ENCODE measurements at regions not wholly inside any gene's neighbourhood (a gene's known extent, or its start where the extent isn't known, plus 50 kb on each side); places are given as distances from the start of the nearest gene placed in this dataset.

DNA sequence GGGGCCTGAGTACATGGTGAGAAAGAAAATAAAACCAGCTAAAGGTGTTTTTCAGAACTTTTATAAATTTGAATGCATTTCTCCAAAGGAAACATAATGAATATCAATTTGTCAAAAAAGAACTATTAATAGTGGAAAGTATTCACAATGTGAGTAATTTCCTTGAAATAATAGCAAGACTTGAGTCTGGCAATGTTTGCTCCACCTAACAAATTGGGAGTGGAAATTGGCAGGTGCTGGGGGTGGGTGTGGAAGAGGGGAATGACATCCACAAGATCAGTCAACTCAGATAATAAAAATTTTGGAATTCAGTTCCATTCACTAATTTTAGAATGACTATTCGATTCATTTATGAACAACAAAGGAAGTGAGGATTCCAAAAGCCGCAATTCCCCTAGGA is 884.8 kb upstream of the SLIT2 start:
- Mint-ChIP-seq H3K4me3 (no peak overlapping the region), H3K27me3 (no peaks in the 10 kb centered on the region), H3K36me3 (no peaks in the 10 kb centered on the region), H3K27ac (no peak overlapping the region), H3K9me3 (peaks cover 4% of the 10 kb centered on the region), H3K4me1 (no peaks in the 10 kb centered on the region)
- DNase-seq (ENCODE audit: low spot score in 2 of 2) (no peak), ATAC-seq (ENCODE audit: low read depth) (no peak)

DNA sequence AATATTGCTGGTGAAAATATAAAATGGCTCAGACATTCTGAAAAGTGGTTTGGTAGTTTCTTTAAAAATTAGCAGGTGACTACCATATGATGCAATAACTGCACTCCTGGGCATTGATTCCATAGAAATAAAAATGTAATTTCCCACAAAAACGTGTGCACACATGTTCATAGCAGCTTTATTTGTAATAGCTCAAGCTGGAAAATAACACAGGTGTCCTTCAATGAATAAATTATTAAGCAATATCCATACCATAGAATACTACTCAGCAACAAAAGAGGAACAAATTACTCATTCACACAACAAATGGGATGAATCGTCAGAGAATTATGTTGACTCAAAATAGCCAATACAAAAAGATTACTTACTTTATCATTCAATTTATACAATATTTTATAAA is 893.7 kb upstream of the SLIT2 start:
- H3K36me3 Mint-ChIP-seq, result no peaks in the 10 kb centered on the region
- no peak overlapping the region for H3K27ac Mint-ChIP-seq
- no peaks in the 10 kb centered on the region for H3K4me1 Mint-ChIP-seq
- H3K4me3 Mint-ChIP-seq, result no peak overlapping the region
- H3K27me3 Mint-ChIP-seq, result no peaks in the 10 kb centered on the region
- peaks cover 2% of the 10 kb centered on the region for H3K9me3 Mint-ChIP-seq
- no peak for DNase-seq (ENCODE audit: low spot score in 2 of 2)
- ATAC-seq (ENCODE audit: low read depth), result no peak

DNA sequence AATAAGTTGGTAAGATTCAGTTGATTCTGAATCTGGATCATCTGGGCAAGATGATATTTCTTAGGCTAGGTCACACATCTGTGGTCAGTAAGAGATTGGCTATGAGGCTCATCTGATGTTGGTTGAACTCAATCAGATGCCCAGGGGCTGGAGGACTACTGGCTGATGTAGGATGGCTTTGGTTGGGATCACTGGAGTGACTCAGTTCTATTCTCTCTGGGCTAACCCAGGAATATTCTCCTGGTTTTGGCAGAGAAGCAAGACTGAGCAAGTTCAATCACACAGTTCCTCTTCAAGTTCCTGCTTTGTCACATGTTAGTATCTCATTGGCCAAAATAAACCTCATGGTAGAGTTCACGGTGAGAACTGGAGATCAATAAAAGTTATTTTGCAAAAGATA is 902.3 kb upstream of the SLIT2 start:
- Mint-ChIP-seq H3K4me3 (no peak overlapping the region), H3K36me3 (no peaks in the 10 kb centered on the region), H3K4me1 (no peaks in the 10 kb centered on the region), H3K27me3 (no peaks in the 10 kb centered on the region), H3K9me3 (peaks cover 2% of the 10 kb centered on the region), H3K27ac (no peak overlapping the region)
- DNase-seq (ENCODE audit: low spot score in 2 of 2) (no peak), ATAC-seq (ENCODE audit: low read depth) (no peak)

DNA sequence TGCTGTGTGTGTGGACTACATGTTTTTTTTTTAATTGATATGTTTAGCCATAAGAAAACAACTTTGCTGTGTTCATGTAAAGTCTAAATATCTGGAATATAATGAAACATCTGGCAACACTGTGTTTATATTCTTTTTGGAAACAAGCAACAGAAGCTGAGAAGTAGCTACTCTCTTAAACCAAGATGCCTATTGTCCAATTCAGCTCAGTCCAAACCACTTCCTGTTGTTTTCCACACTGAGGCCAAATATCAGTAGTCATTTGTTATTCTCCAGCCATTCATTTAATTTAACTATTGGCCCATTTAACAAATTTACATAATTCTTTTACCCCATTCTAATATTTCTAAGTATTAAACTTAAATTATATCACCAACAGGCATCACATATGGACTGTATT is 903.0 kb upstream of the SLIT2 start:
- DNase-seq (ENCODE audit: low spot score in 2 of 2) (no peak), ATAC-seq (ENCODE audit: low read depth) (no peak)
- no peaks in the 10 kb centered on the region for H3K36me3 Mint-ChIP-seq
- no peaks in the 10 kb centered on the region for H3K27me3 Mint-ChIP-seq
- H3K4me3 Mint-ChIP-seq, result no peak overlapping the region
- peaks cover 2% of the 10 kb centered on the region for H3K9me3 Mint-ChIP-seq
- H3K4me1 Mint-ChIP-seq, result no peaks in the 10 kb centered on the region
- no peak overlapping the region for H3K27ac Mint-ChIP-seq

DNA sequence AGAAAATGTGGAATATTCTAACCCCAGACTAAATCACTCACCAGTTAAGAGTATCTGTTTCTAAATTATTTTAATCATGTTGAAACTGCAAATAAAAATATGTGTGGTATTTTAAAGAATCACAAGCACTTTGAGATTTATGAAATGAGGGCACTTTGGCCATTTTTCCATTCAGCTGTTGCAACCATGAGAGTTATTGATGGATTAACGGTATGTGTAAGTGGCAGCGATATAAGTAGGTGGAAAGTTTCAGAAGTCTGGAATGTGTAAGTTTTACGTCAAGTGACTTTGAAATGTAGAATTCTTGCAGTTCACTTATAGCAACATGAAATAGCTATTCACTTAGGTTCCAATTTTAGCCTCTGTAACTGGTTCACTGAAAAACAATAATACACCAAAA is 905.1 kb upstream of the SLIT2 start:
- H3K27ac Mint-ChIP-seq, result no peak overlapping the region
- H3K27me3 Mint-ChIP-seq, result no peaks in the 10 kb centered on the region
- H3K4me1 Mint-ChIP-seq, result no peaks in the 10 kb centered on the region
- no peak overlapping the region for H3K4me3 Mint-ChIP-seq
- H3K36me3 Mint-ChIP-seq, result no peaks in the 10 kb centered on the region
- peaks cover 1% of the 10 kb centered on the region for H3K9me3 Mint-ChIP-seq
- no peak for ATAC-seq (ENCODE audit: low read depth)
- DNase-seq (ENCODE audit: low spot score in 2 of 2), result no peak

DNA sequence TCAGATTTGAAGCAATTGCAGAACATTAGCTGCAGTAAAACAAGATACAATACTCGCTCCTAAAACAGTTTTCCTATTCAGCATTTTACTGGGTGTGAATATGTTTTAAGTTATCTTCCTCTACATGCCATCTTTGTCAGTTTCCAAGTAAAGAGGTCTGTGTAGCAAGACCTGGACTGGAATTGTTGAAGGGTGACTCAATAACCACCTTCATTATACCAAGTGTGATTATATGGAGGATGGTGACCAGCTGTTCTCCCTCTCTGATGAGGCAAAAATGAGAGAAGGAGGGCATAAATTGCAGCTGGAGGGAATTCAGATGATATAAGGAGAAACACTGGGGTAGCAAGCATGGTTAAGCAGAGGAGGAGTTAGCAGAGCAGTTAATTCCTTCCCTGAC is 922.1 kb upstream of the SLIT2 start:
- no peak overlapping the region for H3K27ac Mint-ChIP-seq
- no peaks in the 10 kb centered on the region for H3K36me3 Mint-ChIP-seq
- H3K27me3 Mint-ChIP-seq, result no peaks in the 10 kb centered on the region
- no peak overlapping the region for H3K4me3 Mint-ChIP-seq
- H3K4me1 Mint-ChIP-seq, result no peaks in the 10 kb centered on the region
- H3K9me3 Mint-ChIP-seq, result peaks cover 4% of the 10 kb centered on the region
- ATAC-seq (ENCODE audit: low read depth) (no peak), DNase-seq (ENCODE audit: low spot score in 2 of 2) (no peak)

DNA sequence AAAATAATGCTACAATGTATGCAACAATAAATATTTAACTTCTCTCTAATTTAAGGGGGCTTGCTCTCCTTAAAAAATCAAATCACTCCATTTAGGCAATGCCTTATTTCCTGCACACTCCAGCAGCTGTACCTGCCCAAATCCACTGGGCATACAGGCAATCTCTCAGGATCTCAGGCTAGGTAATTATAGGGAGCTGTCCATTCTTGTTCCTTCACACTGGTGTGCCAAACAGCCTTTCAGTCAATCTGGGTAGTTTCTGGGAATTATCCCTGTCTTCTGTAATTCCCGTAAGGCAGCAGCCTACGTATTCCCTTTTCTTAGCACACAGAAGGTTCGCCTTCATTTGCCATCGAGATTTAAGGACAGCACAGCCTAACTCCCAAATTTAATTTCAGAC is 922.6 kb upstream of the SLIT2 start:
- no peaks in the 10 kb centered on the region for H3K27me3 Mint-ChIP-seq
- H3K4me3 Mint-ChIP-seq, result no peak overlapping the region
- no peak for ATAC-seq (ENCODE audit: low read depth)
- H3K4me1 Mint-ChIP-seq, result no peaks in the 10 kb centered on the region
- no peak for DNase-seq (ENCODE audit: low spot score in 2 of 2)
- H3K9me3 Mint-ChIP-seq, result peaks cover 4% of the 10 kb centered on the region
- no peaks in the 10 kb centered on the region for H3K36me3 Mint-ChIP-seq
- H3K27ac Mint-ChIP-seq, result no peak overlapping the region

DNA sequence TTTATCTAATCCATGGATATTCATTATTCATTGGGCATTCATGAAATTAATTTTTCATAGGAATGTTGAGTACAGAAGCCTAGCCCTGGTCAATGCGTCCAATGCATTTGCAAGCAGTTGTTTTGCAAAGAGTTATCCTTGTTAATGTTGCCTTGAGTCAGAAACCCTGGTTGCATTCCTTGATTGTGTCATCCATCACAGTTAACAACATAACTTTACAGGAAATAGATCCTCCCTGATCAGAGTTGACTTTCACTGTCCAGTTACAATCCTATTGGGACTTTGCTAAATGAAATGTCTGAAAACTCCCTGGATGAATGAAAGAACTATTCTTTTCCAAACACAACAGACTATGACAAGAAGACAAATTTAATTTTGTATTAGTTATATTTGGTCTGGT is 924.3 kb upstream of the SLIT2 start:
- no peaks in the 10 kb centered on the region for H3K9me3 Mint-ChIP-seq
- ATAC-seq (ENCODE audit: low read depth) (no peak), DNase-seq (ENCODE audit: low spot score in 2 of 2) (no peak)
- H3K4me1 Mint-ChIP-seq, result no peaks in the 10 kb centered on the region
- no peak overlapping the region for H3K27ac Mint-ChIP-seq
- no peaks in the 10 kb centered on the region for H3K36me3 Mint-ChIP-seq
- H3K4me3 Mint-ChIP-seq, result no peak overlapping the region
- no peaks in the 10 kb centered on the region for H3K27me3 Mint-ChIP-seq

DNA sequence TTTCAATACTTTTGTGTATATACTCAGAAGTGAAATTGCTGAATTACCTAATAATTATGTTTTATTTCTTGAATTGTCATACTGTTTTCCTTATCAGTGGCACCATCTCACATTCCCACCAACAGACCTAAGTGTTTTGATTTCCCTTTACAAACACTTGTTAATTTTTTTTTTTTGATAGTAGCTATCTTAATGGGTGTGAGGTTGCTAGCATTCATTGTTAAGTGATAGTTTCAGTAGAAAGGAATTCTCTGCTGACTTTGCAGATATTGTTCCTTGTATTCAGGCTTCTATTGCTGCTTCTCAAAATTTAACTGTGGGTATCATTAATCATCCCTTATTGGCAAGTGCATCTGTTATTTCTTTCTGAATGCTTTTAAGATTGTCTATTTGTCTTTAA is 927.5 kb upstream of the SLIT2 start:
- ATAC-seq (ENCODE audit: low read depth), result no peak
- DNase-seq (ENCODE audit: low spot score in 2 of 2), result no peak
- Mint-ChIP-seq H3K36me3 (no peaks in the 10 kb centered on the region), H3K4me3 (no peak overlapping the region), H3K9me3 (no peaks in the 10 kb centered on the region), H3K27me3 (no peaks in the 10 kb centered on the region), H3K27ac (no peak overlapping the region), H3K4me1 (no peaks in the 10 kb centered on the region)

DNA sequence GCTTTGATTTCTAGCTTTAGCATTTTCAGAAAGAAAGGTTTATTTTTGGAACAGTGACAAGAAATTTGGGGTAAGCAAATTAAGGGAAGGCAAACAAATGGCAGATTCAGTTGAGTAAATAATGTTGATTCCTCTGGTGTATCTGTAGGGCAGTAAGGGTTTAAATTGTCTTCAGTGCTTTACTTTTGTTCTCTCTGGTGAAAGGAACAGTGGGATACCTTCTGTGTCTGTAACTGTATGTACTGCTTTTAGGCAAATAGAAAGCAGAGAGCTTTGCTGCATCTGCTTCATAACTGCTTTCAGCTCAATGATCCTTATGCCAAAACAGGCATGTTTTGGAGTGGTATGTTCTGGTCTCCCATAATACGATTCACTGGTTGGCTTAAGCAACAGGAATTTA is 932.1 kb upstream of the SLIT2 start:
- no peaks in the 10 kb centered on the region for H3K9me3 Mint-ChIP-seq
- no peak overlapping the region for H3K4me3 Mint-ChIP-seq

DNA sequence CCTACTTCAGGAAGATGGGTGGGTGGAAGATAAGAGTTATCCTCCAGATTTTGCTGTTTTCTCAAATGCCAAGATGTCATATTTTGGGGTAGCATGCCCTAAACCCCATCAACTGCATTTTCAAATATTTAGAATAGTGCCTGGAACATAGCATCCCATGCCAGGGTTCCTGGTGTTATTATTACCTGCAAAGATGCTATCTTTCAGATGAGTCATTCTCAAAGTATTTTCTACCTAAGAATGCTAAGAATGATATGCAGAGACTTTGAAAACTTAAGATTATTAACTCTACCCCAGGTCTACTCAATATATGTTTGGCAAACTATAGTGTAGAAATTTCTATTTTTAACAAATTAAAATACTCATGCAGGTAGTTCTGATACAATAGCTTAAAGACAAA is 934.3 kb upstream of the SLIT2 start:
- Mint-ChIP-seq H3K4me1 (no peaks in the 10 kb centered on the region), H3K27me3 (no peaks in the 10 kb centered on the region), H3K9me3 (no peaks in the 10 kb centered on the region), H3K4me3 (no peak overlapping the region), H3K27ac (no peak overlapping the region), H3K36me3 (no peaks in the 10 kb centered on the region)
- ATAC-seq (ENCODE audit: low read depth), result no peak
- DNase-seq (ENCODE audit: low spot score in 2 of 2), result no peak

More for the DNA sequence above, 932.1 kb upstream of the SLIT2 start:
- H3K27me3 Mint-ChIP-seq, result no peaks in the 10 kb centered on the region
- DNase-seq (ENCODE audit: low spot score in 2 of 2), result no peak
- no peak overlapping the region for H3K27ac Mint-ChIP-seq
- ATAC-seq (ENCODE audit: low read depth), result no peak
- no peaks in the 10 kb centered on the region for H3K4me1 Mint-ChIP-seq
- H3K36me3 Mint-ChIP-seq, result no peaks in the 10 kb centered on the region

DNA sequence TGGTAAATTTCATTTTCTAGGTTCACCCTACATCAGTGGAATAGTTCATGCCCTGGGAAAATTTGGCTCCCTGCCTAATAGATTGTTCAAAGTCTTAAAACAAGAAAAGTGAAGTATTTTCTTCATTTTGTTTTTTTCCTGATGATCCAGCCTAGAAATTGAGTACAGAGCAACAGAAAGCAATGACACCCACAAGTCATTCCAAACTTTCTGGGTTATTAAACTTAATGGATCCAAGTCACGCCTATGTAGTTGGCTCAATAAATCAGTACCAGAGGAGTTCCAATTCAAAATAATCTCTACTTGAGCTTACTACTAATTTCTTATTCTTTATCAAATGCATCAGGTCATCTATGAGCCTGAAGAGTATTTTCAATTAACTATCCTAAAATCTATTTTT is 937.6 kb upstream of the SLIT2 start:
- H3K27ac Mint-ChIP-seq, result no peak overlapping the region
- no peak for ATAC-seq (ENCODE audit: low read depth)
- no peak for DNase-seq (ENCODE audit: low spot score in 2 of 2)
- H3K4me1 Mint-ChIP-seq, result no peaks in the 10 kb centered on the region
- H3K4me3 Mint-ChIP-seq, result no peak overlapping the region
- no peaks in the 10 kb centered on the region for H3K9me3 Mint-ChIP-seq
- no peaks in the 10 kb centered on the region for H3K36me3 Mint-ChIP-seq
- H3K27me3 Mint-ChIP-seq, result no peaks in the 10 kb centered on the region

DNA sequence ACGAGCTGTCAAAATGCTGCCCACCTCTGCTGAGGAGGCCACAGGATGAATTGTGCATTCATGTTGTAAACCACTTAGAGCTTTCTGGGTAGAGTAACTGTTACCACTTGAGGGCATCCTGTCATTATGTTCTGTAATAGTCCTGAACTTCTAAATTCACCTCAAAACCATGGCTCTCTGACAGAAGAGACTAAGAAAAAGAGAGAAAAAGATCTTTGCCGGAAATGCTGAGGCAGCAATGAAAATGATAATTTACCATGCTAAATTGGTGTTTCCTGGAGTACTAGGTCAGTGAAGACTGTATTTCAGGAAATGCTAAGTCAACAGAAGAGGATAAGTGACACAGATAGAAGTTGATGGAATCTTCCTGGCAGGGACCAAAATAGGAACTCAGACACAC is 942.3 kb upstream of the SLIT2 start:
- H3K9me3 Mint-ChIP-seq, result no peaks in the 10 kb centered on the region
- ATAC-seq (ENCODE audit: low read depth) (no peak), DNase-seq (ENCODE audit: low spot score in 2 of 2) (no peak)
- no peaks in the 10 kb centered on the region for H3K4me1 Mint-ChIP-seq
- H3K4me3 Mint-ChIP-seq, result no peak overlapping the region
- H3K27ac Mint-ChIP-seq, result no peak overlapping the region
- no peaks in the 10 kb centered on the region for H3K36me3 Mint-ChIP-seq
- no peaks in the 10 kb centered on the region for H3K27me3 Mint-ChIP-seq

DNA sequence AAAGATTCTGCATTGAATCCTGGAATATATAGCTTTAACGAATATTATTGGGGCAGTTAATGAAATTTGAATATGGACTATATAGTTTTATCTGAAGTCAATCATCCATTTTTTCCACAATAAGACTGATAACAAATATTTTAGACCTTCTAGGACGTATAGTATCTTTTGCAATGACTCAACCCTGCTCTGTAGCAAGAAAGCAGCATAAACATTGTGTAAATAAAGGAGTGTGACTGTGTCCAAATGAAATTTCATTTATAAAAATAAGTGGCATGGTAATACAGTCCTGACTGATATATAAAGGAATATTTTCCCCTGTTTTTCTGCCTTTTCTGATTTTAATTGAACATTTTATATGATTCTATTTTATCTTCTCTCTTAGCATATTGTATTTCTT is 947.7 kb upstream of the SLIT2 start:
- no peak for ATAC-seq (ENCODE audit: low read depth)
- Mint-ChIP-seq H3K4me3 (no peak overlapping the region), H3K27ac (no peak overlapping the region), H3K36me3 (no peaks in the 10 kb centered on the region), H3K9me3 (no peaks in the 10 kb centered on the region), H3K27me3 (no peaks in the 10 kb centered on the region), H3K4me1 (no peaks in the 10 kb centered on the region)
- DNase-seq (ENCODE audit: low spot score in 2 of 2), result no peak

DNA sequence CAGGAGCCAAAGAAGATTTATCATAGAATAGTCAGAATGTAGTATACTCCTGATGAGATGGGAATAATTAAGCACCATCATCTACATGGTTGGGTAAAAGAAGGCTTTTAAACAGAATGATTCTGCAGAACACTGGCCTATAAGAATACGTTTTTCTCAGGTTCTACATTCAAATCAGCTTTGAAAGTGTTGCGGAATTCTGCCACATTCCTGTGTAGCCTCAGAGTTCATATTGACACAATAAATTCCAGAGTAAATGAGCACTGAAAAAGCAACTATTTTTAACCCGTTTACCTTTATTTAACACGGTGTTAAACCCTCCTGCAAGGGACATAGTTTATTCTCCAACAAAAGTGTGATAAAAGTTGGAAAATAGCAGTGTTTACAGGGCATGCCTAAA is 950.2 kb upstream of the SLIT2 start:
- DNase-seq (ENCODE audit: low spot score in 2 of 2), result no peak
- Mint-ChIP-seq H3K4me1 (no peaks in the 10 kb centered on the region), H3K27me3 (no peaks in the 10 kb centered on the region), H3K4me3 (no peak overlapping the region), H3K36me3 (no peaks in the 10 kb centered on the region), H3K27ac (no peak overlapping the region), H3K9me3 (no peaks in the 10 kb centered on the region)
- no peak for ATAC-seq (ENCODE audit: low read depth)

DNA sequence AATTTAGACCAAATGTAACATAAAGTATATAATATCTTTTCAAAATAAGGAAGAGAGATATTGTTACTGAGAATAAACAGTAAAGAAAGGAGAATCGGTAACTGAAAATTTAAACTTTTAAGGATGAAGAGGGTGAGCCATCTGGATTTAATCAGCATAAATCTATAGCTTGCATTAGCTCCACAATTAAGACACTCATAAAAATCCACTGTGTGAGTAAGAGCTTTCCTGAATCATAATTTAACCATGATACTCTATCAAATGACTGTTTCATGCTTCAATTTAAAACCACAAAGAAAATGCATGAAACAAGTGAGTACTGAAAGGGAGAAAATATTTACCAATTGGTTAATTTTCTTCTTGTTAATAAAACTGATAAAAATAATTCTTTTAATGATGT is 951.5 kb upstream of the SLIT2 start:
- Mint-ChIP-seq H3K4me3 (no peak overlapping the region), H3K4me1 (no peaks in the 10 kb centered on the region), H3K36me3 (no peaks in the 10 kb centered on the region), H3K9me3 (no peaks in the 10 kb centered on the region), H3K27me3 (no peaks in the 10 kb centered on the region), H3K27ac (no peak overlapping the region)
- ATAC-seq (ENCODE audit: low read depth), result no peak
- DNase-seq (ENCODE audit: low spot score in 2 of 2), result no peak
